H9 (cell line): ENCODE measurements at regions not wholly inside any gene's neighbourhood (a gene's known extent, or its start where the extent isn't known, plus 50 kb on each side); places are given as distances from the start of the nearest gene placed in this dataset.

Source experiments
- DNase-seq: peaks from one replicate; pipeline ENCODE4 v3.0.0-alpha.2; 2017
- H2AFZ ChIP-seq: one replicate; pipeline ENCODE4 v1.6.1; 2013; ENCODE audit warnings: mild to moderate bottlenecking, low read length, control low read depth, moderate library complexity
- H2AK5ac ChIP-seq: 2 replicates; pipeline ENCODE4 v1.6.1; 2013; ENCODE audit warnings: low read length, control low read depth, mixed read lengths; ENCODE audit not compliant: insufficient read length
- H2BK120ac ChIP-seq: one replicate; pipeline ENCODE4 v1.6.1; 2013; ENCODE audit warnings: low read depth, mild to moderate bottlenecking, low read length, control low read depth, inconsistent platforms; ENCODE audit not compliant: poor library complexity, severe bottlenecking
- H2BK12ac ChIP-seq: 2 replicates; pipeline ENCODE4 v1.6.1; 2013; ENCODE audit warnings: low read length, control low read depth, mixed read lengths, low read depth; ENCODE audit not compliant: insufficient read length
- H2BK15ac ChIP-seq: 2 replicates; pipeline ENCODE4 v1.6.1; 2013; ENCODE audit warnings: low read depth, low read length, control low read depth
- H2BK20ac ChIP-seq: one replicate; pipeline ENCODE4 v1.6.1; 2013; ENCODE audit warnings: low read depth, mild to moderate bottlenecking, low read length, control low read depth, inconsistent platforms; ENCODE audit not compliant: poor library complexity, severe bottlenecking
- H2BK5ac ChIP-seq: 2 replicates; pipeline ENCODE4 v1.6.1; 2013; ENCODE audit warnings: low read length, control low read depth, mixed read lengths; ENCODE audit not compliant: insufficient read length
- H3K14ac ChIP-seq: 2 replicates; pipeline ENCODE4 v1.6.1; 2013; ENCODE audit warnings: low read length, control low read depth; ENCODE audit not compliant: insufficient read depth
- H3K18ac ChIP-seq: 2 replicates; pipeline ENCODE4 v1.6.1; 2013; ENCODE audit warnings: low read depth, mild to moderate bottlenecking, mixed read lengths, low read length, control low read depth; ENCODE audit not compliant: insufficient read length
- H3K23ac ChIP-seq: 2 replicates; pipeline ENCODE4 v1.6.1; 2013; ENCODE audit warnings: low read length, control low read depth, mixed read lengths, low read depth; ENCODE audit not compliant: insufficient read length
- H3K23me2 ChIP-seq: 2 replicates; pipeline ENCODE4 v1.6.1; 2013; ENCODE audit warnings: low read depth, mild to moderate bottlenecking, mixed read lengths, low read length, control low read depth; ENCODE audit not compliant: insufficient read length, poor library complexity, severe bottlenecking
- H3K27ac ChIP-seq: 2 replicates; pipeline ENCODE4 v1.5.1; 2013; ENCODE audit warnings: low read length, control low read depth, mixed read lengths, low read depth; ENCODE audit not compliant: insufficient read length
- H3K27me3 ChIP-seq: 2 replicates; pipeline ENCODE4 v1.6.1; 2013; ENCODE audit warnings: low read length, control low read depth, inconsistent platforms; ENCODE audit not compliant: insufficient read depth
- H3K4ac ChIP-seq: 2 replicates; pipeline ENCODE4 v1.6.1; 2013; ENCODE audit warnings: low read depth, mild to moderate bottlenecking, control low read depth, inconsistent platforms, low read length, moderate library complexity
- H3K4me1 ChIP-seq: 2 replicates; pipeline ENCODE4 v1.6.1; 2013; ENCODE audit warnings: low read length, control low read depth, inconsistent platforms; ENCODE audit not compliant: insufficient read depth
- H3K4me2 ChIP-seq: 2 replicates; pipeline ENCODE4 v1.6.1; 2013; ENCODE audit warnings: low read length, control low read depth, mixed read lengths; ENCODE audit not compliant: insufficient read length, insufficient read depth
- H3K56ac ChIP-seq: 2 replicates; pipeline ENCODE4 v1.6.1; 2013; ENCODE audit warnings: low read depth, mild to moderate bottlenecking, mixed read lengths, low read length, control low read depth; ENCODE audit not compliant: insufficient read length
- H3K79me1 ChIP-seq: 2 replicates; pipeline ENCODE4 v1.6.1; 2013; ENCODE audit warnings: low read depth, mild to moderate bottlenecking, moderate library complexity, low read length, control low read depth, inconsistent platforms; ENCODE audit not compliant: insufficient read depth, poor library complexity, severe bottlenecking
- H3K79me2 ChIP-seq: 2 replicates; pipeline ENCODE4 v1.6.1; 2013; ENCODE audit warnings: low read length, control low read depth, inconsistent platforms; ENCODE audit not compliant: insufficient read depth
- H3K9ac ChIP-seq: 2 replicates; pipeline ENCODE4 v1.6.1; 2013; ENCODE audit warnings: low read length, control low read depth, mixed read lengths; ENCODE audit not compliant: insufficient read length; ENCODE audit errors: extremely low read depth
- H3K9me3 ChIP-seq: one replicate; pipeline ENCODE4 v1.6.1; 2013; ENCODE audit warnings: low read depth, low read length, inconsistent platforms; ENCODE audit not compliant: control insufficient read depth
- H3T11ph ChIP-seq: one replicate; pipeline ENCODE4 v1.6.1; 2013; ENCODE audit warnings: mild to moderate bottlenecking, low read length, control low read depth, inconsistent platforms
- H4K20me1 ChIP-seq: one replicate; pipeline ENCODE4 v1.6.1; 2013; ENCODE audit not compliant: control insufficient read depth, insufficient read length, insufficient read depth
- H4K5ac ChIP-seq: 2 replicates; pipeline ENCODE4 v1.6.1; 2013; ENCODE audit warnings: low read depth, mild to moderate bottlenecking, mixed read lengths, low read length, control low read depth; ENCODE audit not compliant: insufficient read length
- H4K8ac ChIP-seq: replicated peaks from 2 replicates; pipeline ENCODE4 v1.6.1; 2013; ENCODE audit warnings: low read length, control low read depth, mixed read lengths, low read depth; ENCODE audit not compliant: insufficient read length
- H4K91ac ChIP-seq: 2 replicates; pipeline ENCODE4 v1.6.1; 2013; ENCODE audit warnings: low read depth, mild to moderate bottlenecking, moderate library complexity, mixed read lengths, low read length, control low read depth; ENCODE audit not compliant: insufficient read length
- H3K27ac Mint-ChIP-seq, 3 experiments: 2 replicates in 2 of 3; 3 replicates in 1 of 3; pipeline ENCODE4 v1.8.0; 2020 to 2021; ENCODE audit warnings: mixed read lengths in 3 of 3, mild to moderate bottlenecking in 1 of 3, moderate library complexity in 1 of 3
- H3K27me3 Mint-ChIP-seq: 2 replicates; pipeline ENCODE4 v1.8.0; 2021; ENCODE audit warnings: low read depth, mild to moderate bottlenecking, moderate library complexity, mixed read lengths
- H3K36me3 Mint-ChIP-seq, 3 experiments: 2 replicates in 2 of 3; 3 replicates in 1 of 3; pipeline ENCODE4 v1.8.0; 2020 to 2021; ENCODE audit warnings: low read depth in 3 of 3, mixed read lengths in 3 of 3; ENCODE audit not compliant: insufficient read depth in 1 of 3
- H3K4me1 Mint-ChIP-seq, 2 experiments: 2 replicates each; pipeline ENCODE4 v1.8.0; 2020; ENCODE audit warnings: mixed read lengths in 2 of 2
- H3K4me3 Mint-ChIP-seq, 2 experiments: 2 replicates in 1 of 2; 3 replicates in 1 of 2; pipeline ENCODE4 v1.8.0; 2020 to 2021; ENCODE audit warnings: mild to moderate bottlenecking in 2 of 2, mixed read lengths in 2 of 2, moderate library complexity in 1 of 2
- H3K9me3 Mint-ChIP-seq, 2 experiments: 2 replicates in 1 of 2; 3 replicates in 1 of 2; pipeline ENCODE4 v1.8.0; 2020; ENCODE audit warnings: mild to moderate bottlenecking in 2 of 2, mixed read lengths in 2 of 2, moderate library complexity in 1 of 2
- WGBS: extraction: QIAGEN DNeasy Blood & Tissue Kit; methylation state at CpG from one replicate; pipeline ENCODE4 v1.1.7; 2013; ENCODE audit warnings: missing lambda C conversion rate, low lambda C conversion rate, mixed read lengths; ENCODE audit not compliant: insufficient read length; ENCODE audit errors: extremely low coverage; 5-methylcytosine and 5-hydroxymethylcytosine counted together
- TF ChIP-seq, protein P1 (sequence below): fragments of 200-600 bp; sonication (generic); conservative IDR thresholded peaks from 3 replicates; pipeline ENCODE4 v1.8.0; 2021; ENCODE audit warnings: antibody characterized with exemption, mild to moderate bottlenecking

DNA sequence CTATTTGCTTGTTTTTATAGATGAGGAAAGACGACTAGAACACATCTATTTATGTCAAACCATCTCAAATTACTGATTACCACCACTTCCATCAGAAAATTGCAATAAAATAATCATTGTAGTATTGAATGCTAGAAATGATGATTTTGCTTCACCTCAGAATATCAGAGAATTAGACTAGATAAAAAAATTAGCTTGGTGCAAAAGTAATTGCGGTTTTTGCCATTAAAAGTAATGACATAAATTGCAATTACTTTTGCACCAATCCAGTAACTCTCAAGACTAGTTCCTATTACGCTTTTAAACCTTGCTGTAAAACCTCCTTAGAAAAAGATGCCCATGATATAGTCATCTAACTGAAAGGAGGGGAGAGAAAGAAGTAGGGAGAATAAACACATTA is 556.7 kb upstream of the GRIN3A start:
- H4K8ac ChIP-seq, result no peak overlapping the region
- H3K23ac ChIP-seq, result no peak overlapping the region
- no peak overlapping the region for H2BK5ac ChIP-seq
- H3K23me2 ChIP-seq, result no peaks in the 10 kb centered on the region
- no peak overlapping the region for H2BK120ac ChIP-seq
- no CpG with 5 or more reads among the region's 3 CpGs for WGBS
- H3K4me2 ChIP-seq, result no peak overlapping the region
- Mint-ChIP-seq H3K27ac (no peak overlapping the region), H3K9me3 (no peaks in the 10 kb centered on the region), H3K4me3 (no peak overlapping the region), H3K36me3 (no peaks in the 10 kb centered on the region), H3K4me1 (no peaks in the 10 kb centered on the region), H3K27me3 (no peaks in the 10 kb centered on the region; the same call in none of the 2 replicates)
- no peaks in the 10 kb centered on the region for H3K79me2 ChIP-seq
- H3K27me3 ChIP-seq, result no peaks in the 10 kb centered on the region
- H2AK5ac ChIP-seq, result no peak overlapping the region
- H3K4me1 ChIP-seq, result no peaks in the 10 kb centered on the region
- H4K91ac ChIP-seq, result no peak overlapping the region
- TF ChIP-seq, protein P1, sequence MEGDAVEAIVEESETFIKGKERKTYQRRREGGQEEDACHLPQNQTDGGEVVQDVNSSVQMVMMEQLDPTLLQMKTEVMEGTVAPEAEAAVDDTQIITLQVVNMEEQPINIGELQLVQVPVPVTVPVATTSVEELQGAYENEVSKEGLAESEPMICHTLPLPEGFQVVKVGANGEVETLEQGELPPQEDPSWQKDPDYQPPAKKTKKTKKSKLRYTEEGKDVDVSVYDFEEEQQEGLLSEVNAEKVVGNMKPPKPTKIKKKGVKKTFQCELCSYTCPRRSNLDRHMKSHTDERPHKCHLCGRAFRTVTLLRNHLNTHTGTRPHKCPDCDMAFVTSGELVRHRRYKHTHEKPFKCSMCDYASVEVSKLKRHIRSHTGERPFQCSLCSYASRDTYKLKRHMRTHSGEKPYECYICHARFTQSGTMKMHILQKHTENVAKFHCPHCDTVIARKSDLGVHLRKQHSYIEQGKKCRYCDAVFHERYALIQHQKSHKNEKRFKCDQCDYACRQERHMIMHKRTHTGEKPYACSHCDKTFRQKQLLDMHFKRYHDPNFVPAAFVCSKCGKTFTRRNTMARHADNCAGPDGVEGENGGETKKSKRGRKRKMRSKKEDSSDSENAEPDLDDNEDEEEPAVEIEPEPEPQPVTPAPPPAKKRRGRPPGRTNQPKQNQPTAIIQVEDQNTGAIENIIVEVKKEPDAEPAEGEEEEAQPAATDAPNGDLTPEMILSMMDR, result no peak
- no peaks in the 10 kb centered on the region for H3K9me3 ChIP-seq
- H3K18ac ChIP-seq, result no peak overlapping the region
- no peak overlapping the region for H2BK15ac ChIP-seq
- H4K5ac ChIP-seq, result no peak overlapping the region
- H3K4ac ChIP-seq, result no peak overlapping the region
- H3T11ph ChIP-seq, result no peak overlapping the region
- no peak overlapping the region for H2BK12ac ChIP-seq
- H3K9ac ChIP-seq, result no peak overlapping the region
- no peak overlapping the region for H3K14ac ChIP-seq
- no peak overlapping the region for H2BK20ac ChIP-seq
- no peak overlapping the region for H2AFZ ChIP-seq
- no peak for DNase-seq
- H3K56ac ChIP-seq, result no peak overlapping the region
- H4K20me1 ChIP-seq, result no peaks in the 10 kb centered on the region
- H3K79me1 ChIP-seq, result no peaks in the 10 kb centered on the region
- H3K27ac ChIP-seq, result no peak overlapping the region
